HG03095 (cell line): ENCODE measurements at regions not wholly inside any gene's neighbourhood (a gene's known extent, or its start where the extent isn't known, plus 50 kb on each side); places are given as distances from the start of the nearest gene placed in this dataset.

Source experiments
- ATAC-seq: cut with Tn5 transposase; IDR thresholded peaks from one replicate; pipeline ENCODE4 v1.9.1; 2021; ENCODE audit warnings: moderate library complexity; ENCODE audit not compliant: unreplicated experiment

DNA sequence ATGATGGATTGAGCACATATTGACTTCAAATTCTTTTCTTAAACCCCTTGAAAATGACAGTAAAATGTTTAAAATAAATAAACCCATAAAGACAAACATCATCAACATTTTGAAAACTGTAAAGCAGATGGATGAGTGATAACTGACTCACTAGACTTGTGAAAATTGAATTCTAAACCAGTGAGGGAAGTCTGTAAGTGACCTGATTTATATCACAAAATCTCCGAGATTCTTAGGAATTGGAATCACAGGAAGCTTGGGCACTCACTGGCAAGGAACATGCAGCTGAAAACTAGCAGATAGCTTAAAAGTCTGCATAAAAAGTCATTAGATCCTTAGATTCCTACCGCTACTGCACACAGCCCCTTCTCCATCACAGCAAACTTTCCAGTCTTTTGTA is 51.3 kb upstream of the TSC22D1 start:
- ATAC-seq, result no peak

GRCh38 chr13:44626176-44626575 is 50.0 kb upstream of the TSC22D1 start:
- no peak for ATAC-seq
